ENCODE measurements at regions not wholly inside any gene's neighbourhood (a gene's known extent, or its start where the extent isn't known, plus 50 kb on each side); places are given as distances from the start of the nearest gene placed in this dataset.

- H4K8ac ChIP-seq (ENCODE audit: low read depth, low read length): no peak overlapping the region
- WGBS, 2 donors (ENCODE audit: extremely low coverage in 2 of 2, insufficient read length in 2 of 2, insufficient replicate concordance in 1 of 2): no CpG with 5 or more reads among the region's 7 CpGs
- H2BK5ac ChIP-seq (ENCODE audit: low read length): no peak overlapping the region
- no peak overlapping the region for H2BK12ac ChIP-seq (ENCODE audit: low read length)
- H3K14ac ChIP-seq (ENCODE audit: low read length): no peak overlapping the region
- no peaks in the 10 kb centered on the region for H3K9me3 ChIP-seq (replicated peaks in 1 of 2; ENCODE audit: control insufficient read depth in 2 of 2, insufficient read depth in 1 of 2, low read depth in 1 of 2, low read length in 2 of 2)
- H2BK120ac ChIP-seq (ENCODE audit: low read depth, low read length): no peak overlapping the region
- no peak overlapping the region for H3K4me2 ChIP-seq (ENCODE audit: insufficient read depth, low read length, poor library complexity, severe bottlenecking)
- H3K27ac ChIP-seq (replicated peaks; ENCODE audit: low read length): no peak overlapping the region
- no peak overlapping the region for H3K4me3 ChIP-seq (ENCODE audit: low read length in 2 of 2)
- H3K4me1 ChIP-seq (ENCODE audit: control insufficient read depth in 2 of 2, insufficient read depth in 1 of 2, low read depth in 1 of 2, low read length in 2 of 2): peaks cover 3 to 5% of the 10 kb centered on the region in 2 donors
- no peak overlapping the region for H3K4ac ChIP-seq (ENCODE audit: low read length)
- H2AK5ac ChIP-seq (ENCODE audit: low read depth, low read length): no peak overlapping the region
- H3K27me3 ChIP-seq (ENCODE audit: control insufficient read depth in 3 of 3, insufficient read depth in 3 of 3, low read depth in 1 of 3, low read length in 3 of 3): no peaks in the 10 kb centered on the region
- H2BK15ac ChIP-seq (ENCODE audit: low read length): no peak overlapping the region
- no peak overlapping the region for H3K18ac ChIP-seq (ENCODE audit: low read length)
- DNase-seq (ENCODE audit: low spot score): no peak
- H3K79me1 ChIP-seq (ENCODE audit: low read depth, low read length): no peaks in the 10 kb centered on the region
- H3K23ac ChIP-seq (ENCODE audit: low read depth, low read length, poor library complexity): no peak overlapping the region
- H4K91ac ChIP-seq (ENCODE audit: low read depth, low read length, poor library complexity): no peak overlapping the region
- H3K36me3 ChIP-seq (replicated peaks in 1 of 2; ENCODE audit: control insufficient read depth in 2 of 2, insufficient read depth in 2 of 2, low read length in 2 of 2): no peaks in the 10 kb centered on the region
- H2AFZ ChIP-seq (ENCODE audit: low read length): no peak overlapping the region
- H3K9ac ChIP-seq (ENCODE audit: low read depth, low read length, poor library complexity): no peak overlapping the region
These were observed 92.9 kb downstream of the CHST1 start for GRCh38 chr11:45572354-45573123.

GRCh38 chr11:45569776-45570175 lies 95.6 kb downstream of the CHST1 start:
- Histone ChIP-seq H3K9me3 (replicated peaks in 1 of 2; ENCODE audit: control insufficient read depth in 2 of 2, insufficient read depth in 1 of 2, low read depth in 1 of 2, low read length in 2 of 2) (no peaks in the 10 kb centered on the region), H2AK5ac (ENCODE audit: low read depth, low read length) (peak overlapping the region; percentile 9), H4K8ac (ENCODE audit: low read depth, low read length) (no peak overlapping the region), H3K4me1 (ENCODE audit: control insufficient read depth in 2 of 2, insufficient read depth in 1 of 2, low read depth in 1 of 2, low read length in 2 of 2) (no peaks in the 10 kb centered on the region), H4K91ac (ENCODE audit: low read depth, low read length, poor library complexity) (no peak overlapping the region), H3K4me3 (ENCODE audit: low read length in 2 of 2) (no peak overlapping the region), H3K27me3 (ENCODE audit: control insufficient read depth in 3 of 3, insufficient read depth in 3 of 3, low read depth in 1 of 3, low read length in 3 of 3) (no peaks in the 10 kb centered on the region), H3K4me2 (ENCODE audit: insufficient read depth, low read length, poor library complexity, severe bottlenecking) (no peak overlapping the region), H3K27ac (replicated peaks; ENCODE audit: low read length) (no peak overlapping the region), H2BK120ac (ENCODE audit: low read depth, low read length) (no peak overlapping the region), H3K23ac (ENCODE audit: low read depth, low read length, poor library complexity) (no peak overlapping the region), H3K14ac (ENCODE audit: low read length) (no peak overlapping the region), H3K9ac (ENCODE audit: low read depth, low read length, poor library complexity) (no peak overlapping the region), H2AFZ (ENCODE audit: low read length) (no peak overlapping the region), H2BK12ac (ENCODE audit: low read length) (no peak overlapping the region), H2BK15ac (ENCODE audit: low read length) (no peak overlapping the region), H3K36me3 (replicated peaks in 1 of 2; ENCODE audit: control insufficient read depth in 2 of 2, insufficient read depth in 2 of 2, low read length in 2 of 2) (no peaks in the 10 kb centered on the region), H3K4ac (ENCODE audit: low read length) (no peak overlapping the region), H3K18ac (ENCODE audit: low read length) (no peak overlapping the region), H2BK5ac (ENCODE audit: low read length) (no peak overlapping the region), H3K79me1 (ENCODE audit: low read depth, low read length) (no peaks in the 10 kb centered on the region)
- no peak for DNase-seq (ENCODE audit: low spot score)
- WGBS, 2 donors (ENCODE audit: extremely low coverage in 2 of 2, insufficient read length in 2 of 2, insufficient replicate concordance in 1 of 2): no CpG with 5 or more reads among the region's 8 CpGs

GRCh38 chr11:45568049-45568448 lies 97.4 kb downstream of the CHST1 start:
- Histone ChIP-seq H2BK15ac (ENCODE audit: low read length) (no peak overlapping the region), H3K23ac (ENCODE audit: low read depth, low read length, poor library complexity) (no peak overlapping the region), H3K27ac (replicated peaks; ENCODE audit: low read length) (no peak overlapping the region), H3K4me2 (ENCODE audit: insufficient read depth, low read length, poor library complexity, severe bottlenecking) (no peak overlapping the region), H3K9me3 (replicated peaks in 1 of 2; ENCODE audit: control insufficient read depth in 2 of 2, insufficient read depth in 1 of 2, low read depth in 1 of 2, low read length in 2 of 2) (no peaks in the 10 kb centered on the region), H3K18ac (ENCODE audit: low read length) (no peak overlapping the region), H3K4ac (ENCODE audit: low read length) (no peak overlapping the region), H3K4me1 (ENCODE audit: control insufficient read depth in 2 of 2, insufficient read depth in 1 of 2, low read depth in 1 of 2, low read length in 2 of 2) (no peaks in the 10 kb centered on the region), H3K4me3 (ENCODE audit: low read length in 2 of 2) (no peak overlapping the region), H3K14ac (ENCODE audit: low read length) (no peak overlapping the region), H3K79me1 (ENCODE audit: low read depth, low read length) (no peaks in the 10 kb centered on the region), H3K36me3 (replicated peaks in 1 of 2; ENCODE audit: control insufficient read depth in 2 of 2, insufficient read depth in 2 of 2, low read length in 2 of 2) (no peaks in the 10 kb centered on the region), H4K91ac (ENCODE audit: low read depth, low read length, poor library complexity) (no peak overlapping the region), H2AFZ (ENCODE audit: low read length) (no peak overlapping the region), H2AK5ac (ENCODE audit: low read depth, low read length) (no peak overlapping the region), H2BK120ac (ENCODE audit: low read depth, low read length) (no peak overlapping the region), H2BK12ac (ENCODE audit: low read length) (no peak overlapping the region), H4K8ac (ENCODE audit: low read depth, low read length) (no peak overlapping the region), H3K27me3 (ENCODE audit: control insufficient read depth in 3 of 3, insufficient read depth in 3 of 3, low read depth in 1 of 3, low read length in 3 of 3) (no peaks in the 10 kb centered on the region), H2BK5ac (ENCODE audit: low read length) (no peak overlapping the region), H3K9ac (ENCODE audit: low read depth, low read length, poor library complexity) (no peak overlapping the region)
- WGBS, 2 donors (ENCODE audit: extremely low coverage in 2 of 2, insufficient read length in 2 of 2, insufficient replicate concordance in 1 of 2): no CpG with 5 or more reads among the region's 4 CpGs
- DNase-seq (ENCODE audit: low spot score): no peak

GRCh38 chr11:45565446-45565988 lies 99.9 kb downstream of the CHST1 start:
- WGBS, 2 donors (ENCODE audit: extremely low coverage in 2 of 2, insufficient read length in 2 of 2, insufficient replicate concordance in 1 of 2): no CpG with 5 or more reads among the region's 4 CpGs
- Histone ChIP-seq H3K4ac (ENCODE audit: low read length) (no peak overlapping the region), H2BK5ac (ENCODE audit: low read length) (no peak overlapping the region), H3K18ac (ENCODE audit: low read length) (no peak overlapping the region), H3K14ac (ENCODE audit: low read length) (no peak overlapping the region), H3K9ac (ENCODE audit: low read depth, low read length, poor library complexity) (no peak overlapping the region), H3K79me1 (ENCODE audit: low read depth, low read length) (no peaks in the 10 kb centered on the region), H3K4me3 (ENCODE audit: low read length in 2 of 2) (no peak overlapping the region), H2AFZ (ENCODE audit: low read length) (no peak overlapping the region), H3K27me3 (ENCODE audit: control insufficient read depth in 3 of 3, insufficient read depth in 3 of 3, low read depth in 1 of 3, low read length in 3 of 3) (no peaks in the 10 kb centered on the region), H3K4me2 (ENCODE audit: insufficient read depth, low read length, poor library complexity, severe bottlenecking) (no peak overlapping the region), H3K4me1 (ENCODE audit: control insufficient read depth in 2 of 2, insufficient read depth in 1 of 2, low read depth in 1 of 2, low read length in 2 of 2) (peaks cover 0 to 1% of the 10 kb centered on the region in 2 donors), H2AK5ac (ENCODE audit: low read depth, low read length) (no peak overlapping the region), H3K27ac (replicated peaks; ENCODE audit: low read length) (no peak overlapping the region), H2BK120ac (ENCODE audit: low read depth, low read length) (no peak overlapping the region), H2BK12ac (ENCODE audit: low read length) (no peak overlapping the region), H3K9me3 (replicated peaks in 1 of 2; ENCODE audit: control insufficient read depth in 2 of 2, insufficient read depth in 1 of 2, low read depth in 1 of 2, low read length in 2 of 2) (no peaks in the 10 kb centered on the region), H4K91ac (ENCODE audit: low read depth, low read length, poor library complexity) (no peak overlapping the region), H3K23ac (ENCODE audit: low read depth, low read length, poor library complexity) (no peak overlapping the region), H3K36me3 (replicated peaks in 1 of 2; ENCODE audit: control insufficient read depth in 2 of 2, insufficient read depth in 2 of 2, low read length in 2 of 2) (no peaks in the 10 kb centered on the region), H2BK15ac (ENCODE audit: low read length) (no peak overlapping the region), H4K8ac (ENCODE audit: low read depth, low read length) (no peak overlapping the region)
- DNase-seq (ENCODE audit: low spot score): no peak

Data from neuronal stem cell (in vitro differentiated cells).